Sigmoid colon (tissue), 6 donors: ENCODE measurements at regions not wholly inside any gene's neighbourhood (a gene's known extent, or its start where the extent isn't known, plus 50 kb on each side); places are given as distances from the start of the nearest gene placed in this dataset.

Experiments used
- DNase-seq: peaks from one replicate; pipeline ENCODE4 v3.0.0-alpha.2; 2019
- H3K27ac ChIP-seq, 4 donors: fragments of 200-600 bp; sonication (generic); one replicate each; pipeline ENCODE4 v1.5.1; 2016 to 2019; ENCODE audit warnings: mild to moderate bottlenecking in 1 of 4
- H3K27me3 ChIP-seq, 3 donors: fragments of 200-600 bp; sonication (generic); one replicate each; pipeline ENCODE4 v1.5.1; 2019; ENCODE audit warnings: mild to moderate bottlenecking in 1 of 3
- H3K36me3 ChIP-seq, 4 donors: fragments of 200-600 bp; sonication (generic); one replicate each; pipeline ENCODE4 v1.5.1; 2016 to 2019
- H3K4me1 ChIP-seq, 4 donors: fragments of 200-600 bp; sonication (generic); one replicate each; pipeline ENCODE4 v1.5.1; 2017 to 2019
- H3K4me3 ChIP-seq, 4 donors: fragments of 200-600 bp; sonication (generic); one replicate each; pipeline ENCODE4 v1.5.1; 2017 to 2019; ENCODE audit warnings: mild to moderate bottlenecking in 2 of 4, moderate library complexity in 1 of 4
- H3K9me3 ChIP-seq, 4 donors: fragments of 200-600 bp in 3 of 4; sonication (generic) in 3 of 4; one replicate each; pipeline versions ENCODE4 v1.5.1 to v1.6.1; 2013 to 2019
- CTCF ChIP-seq, 4 experiments: fragments of 450-650 bp in 3 of 4; fragments of 200-600 bp in 1 of 4; IDR thresholded peaks; one replicate each; pipeline ENCODE4 v1.5.1; 2016 to 2019; ENCODE audit warnings: antibody characterized with exemption in 4 of 4, mild to moderate bottlenecking in 3 of 4, moderate library complexity in 2 of 4
- EP300 ChIP-seq, 4 donors: sonication (generic); formaldehyde crosslinking; IDR thresholded peaks; one replicate each; pipeline ENCODE4 v1.6.1; 2017; ENCODE audit warnings: antibody characterized with exemption in 4 of 4
- POLR2A ChIP-seq, 2 donors: fragments of 450-650 bp; IDR thresholded peaks; one replicate each; pipeline ENCODE4 v1.6.1; 2016; ENCODE audit warnings: antibody characterized with exemption in 2 of 2, mild to moderate bottlenecking in 2 of 2, moderate library complexity in 2 of 2
- POLR2AphosphoS5 ChIP-seq, 4 donors: sonication (generic); formaldehyde crosslinking; IDR thresholded peaks; one replicate each; pipeline ENCODE4 v1.6.1; 2017; ENCODE audit warnings: antibody characterized with exemption in 4 of 4
- WGBS, 2 donors: extraction: QIAGEN DNeasy Blood & Tissue Kit; methylation state at CpG; one replicate each; pipeline ENCODE4 v1.1.7; 2013; 5-methylcytosine and 5-hydroxymethylcytosine counted together
- intact Hi-C: fragments of 100-400 bp; cut with DNase I; formaldehyde crosslinking; loops from one replicate; pipeline ENCODE4 v1.15.1; 2023
- donor health status: healthy with polysubstance abuse.
- donor health status: healthy.

GRCh38 chr3:8400911-8401310 is 100.7 kb upstream of the LMCD1 start:
- no peaks in the 10 kb centered on the region for H3K27me3 ChIP-seq
- intact Hi-C loops: no loop called here
- 24 to 74% methylated on average over 1 of the region's 1 CpG for WGBS, 2 donors

GRCh38 chr3:8403996-8404395 is 97.6 kb upstream of the LMCD1 start:
- intact Hi-C loops: no loop called here

More at GRCh38 chr3:8400911-8401310, 100.7 kb upstream of the LMCD1 start:
- Histone ChIP-seq H3K4me3 (no peak overlapping the region), H3K27ac (no peak overlapping the region), H3K36me3 (no peaks in the 10 kb centered on the region), H3K9me3 (peaks cover 0 to under 1% (median 0%) of the 10 kb centered on the region in 4 donors), H3K4me1 (no peaks in the 10 kb centered on the region)
- DNase-seq: no peak
- no peak for TF ChIP-seq POLR2AphosphoS5 (IDR thresholded peaks at IDR 0.05)
- TF ChIP-seq CTCF (IDR thresholded peaks at IDR 0.05): no peak
- no peak for TF ChIP-seq EP300 (IDR thresholded peaks at IDR 0.05)
- TF ChIP-seq POLR2A (IDR thresholded peaks at IDR 0.05): no peak

GRCh38 chr3:8405144-8405543 is 96.5 kb upstream of the LMCD1 start:
- Histone ChIP-seq H3K9me3 (peaks cover 0 to 4% (median 0%) of the 10 kb centered on the region in 4 donors), H3K27ac (no peak overlapping the region), H3K4me3 (no peak overlapping the region), H3K4me1 (no peaks in the 10 kb centered on the region), H3K36me3 (no peaks in the 10 kb centered on the region), H3K27me3 (no peaks in the 10 kb centered on the region)
- WGBS, 2 donors: 90 to 95% methylated on average over 2 of the region's 2 CpGs
- no peak for DNase-seq
- TF ChIP-seq POLR2A (IDR thresholded peaks at IDR 0.05) (no peak), POLR2AphosphoS5 (IDR thresholded peaks at IDR 0.05) (no peak), CTCF (IDR thresholded peaks at IDR 0.05) (no peak)
- intact Hi-C loops: no loop called here

More at GRCh38 chr3:8403996-8404395, 97.6 kb upstream of the LMCD1 start:
- TF ChIP-seq EP300 (IDR thresholded peaks at IDR 0.05) (no peak), CTCF (IDR thresholded peaks at IDR 0.05) (no peak), POLR2A (IDR thresholded peaks at IDR 0.05) (no peak), POLR2AphosphoS5 (IDR thresholded peaks at IDR 0.05) (no peak)
- no peak overlapping the region for H3K4me3 ChIP-seq
- WGBS, 2 donors: 91 to 100% methylated on average over 1 of the region's 1 CpG
- peaks cover 0 to 4% (median 0%) of the 10 kb centered on the region in 4 donors for H3K9me3 ChIP-seq
- no peaks in the 10 kb centered on the region for H3K4me1 ChIP-seq
- no peak for DNase-seq
- H3K27me3 ChIP-seq: no peaks in the 10 kb centered on the region
- H3K36me3 ChIP-seq: no peaks in the 10 kb centered on the region
- H3K27ac ChIP-seq: no peak overlapping the region

GRCh38 chr3:8406479-8406878 is 95.1 kb upstream of the LMCD1 start:
- no peak overlapping the region for H3K4me3 ChIP-seq
- H3K9me3 ChIP-seq: peaks cover 0 to 4% (median 0%) of the 10 kb centered on the region in 4 donors
- H3K36me3 ChIP-seq: no peaks in the 10 kb centered on the region
- WGBS, 2 donors: 89 to 97% methylated on average over 1 of the region's 1 CpG
- H3K4me1 ChIP-seq: no peaks in the 10 kb centered on the region
- no peak overlapping the region for H3K27ac ChIP-seq
- intact Hi-C loops: no loop called here
- DNase-seq: no peak
- no peaks in the 10 kb centered on the region for H3K27me3 ChIP-seq
- TF ChIP-seq POLR2AphosphoS5 (IDR thresholded peaks at IDR 0.05): no peak
- no peak for TF ChIP-seq CTCF (IDR thresholded peaks at IDR 0.05)
- no peak for TF ChIP-seq EP300 (IDR thresholded peaks at IDR 0.05)
- TF ChIP-seq POLR2A (IDR thresholded peaks at IDR 0.05): no peak

GRCh38 chr3:8413337-8413926 is 88.2 kb upstream of the LMCD1 start:
- WGBS, 2 donors: 66 to 81% methylated on average over 7 of the region's 7 CpGs
- peaks cover 0 to 5% (median 0%) of the 10 kb centered on the region in 4 donors for H3K4me1 ChIP-seq
- no peak overlapping the region for H3K27ac ChIP-seq
- H3K9me3 ChIP-seq: no peaks in the 10 kb centered on the region
- TF ChIP-seq EP300 (IDR thresholded peaks at IDR 0.05) (no peak), POLR2A (IDR thresholded peaks at IDR 0.05) (no peak), CTCF (IDR thresholded peaks at IDR 0.05) (no peak), POLR2AphosphoS5 (IDR thresholded peaks at IDR 0.05) (no peak)
- H3K27me3 ChIP-seq: no peaks in the 10 kb centered on the region
- intact Hi-C loops: no loop called here
- H3K36me3 ChIP-seq: no peaks in the 10 kb centered on the region
- no peak overlapping the region for H3K4me3 ChIP-seq
- DNase-seq: no peak
